ENCODE measurements at regions not wholly inside any gene's neighbourhood (a gene's known extent, or its start where the extent isn't known, plus 50 kb on each side); places are given as distances from the start of the nearest gene placed in this dataset.

- TF ChIP-seq CTCF (IDR thresholded peaks at IDR 0.05; ENCODE audit: insufficient read depth, low read length, poor library complexity, severe bottlenecking): no peak
- no peak for TF ChIP-seq EZH2phosphoT487 (conservative IDR thresholded peaks at IDR 0.05; ENCODE audit: low read length)
These were observed 166.8 kb upstream of the PREP start for GRCh38 chr6:105569706-105570105.
